GM12864 (cell line): ENCODE measurements at regions not wholly inside any gene's neighbourhood (a gene's known extent, or its start where the extent isn't known, plus 50 kb on each side); places are given as distances from the start of the nearest gene placed in this dataset.

ENCODE experiments used
- DNase-seq: peaks from one replicate; pipeline ENCODE4 v3.0.0-alpha.2; 2011; ENCODE audit warnings: low read depth
- H3K4me3 ChIP-seq: 2 replicates; pipeline ENCODE4 v1.5.1; 2011; ENCODE audit warnings: mild to moderate bottlenecking, low read depth, low read length, control low read depth
- CTCF ChIP-seq: IDR thresholded peaks from 2 replicates; pipeline ENCODE4 v1.5.1; 2011; ENCODE audit warnings: low read depth, mild to moderate bottlenecking, moderate library complexity, low read length, control low read depth, inconsistent platforms; ENCODE audit errors: missing control alignments

- DNase-seq: no peak
- no peak for TF ChIP-seq CTCF
- no peak overlapping the region for H3K4me3 ChIP-seq
These were observed 773.5 kb upstream of the EEF2KMT start for GRCh38 chr16:5870886-5871691.

DNA sequence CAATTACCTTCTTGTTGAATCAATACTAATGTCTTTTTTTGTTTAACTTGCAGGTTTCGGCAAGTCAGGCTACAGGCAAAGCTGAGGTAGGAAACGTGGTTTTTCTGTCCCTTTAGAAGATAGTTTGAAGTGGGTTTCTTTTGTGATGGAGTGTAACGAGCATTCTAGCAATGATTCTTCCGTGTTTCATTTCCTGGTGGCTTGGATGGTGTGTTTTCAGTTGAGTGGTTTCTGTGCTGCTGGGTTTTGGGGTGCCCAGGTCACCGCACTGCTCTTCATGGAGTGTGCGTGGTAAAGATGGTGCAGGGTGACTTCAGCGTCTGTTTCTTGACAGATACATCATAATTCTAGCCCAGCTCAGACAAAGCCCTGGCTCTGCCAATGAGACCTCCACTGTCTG, 769.7 kb upstream of the EEF2KMT start:
- no peak overlapping the region for H3K4me3 ChIP-seq
- no peak for TF ChIP-seq CTCF
- DNase-seq: no peak

DNA sequence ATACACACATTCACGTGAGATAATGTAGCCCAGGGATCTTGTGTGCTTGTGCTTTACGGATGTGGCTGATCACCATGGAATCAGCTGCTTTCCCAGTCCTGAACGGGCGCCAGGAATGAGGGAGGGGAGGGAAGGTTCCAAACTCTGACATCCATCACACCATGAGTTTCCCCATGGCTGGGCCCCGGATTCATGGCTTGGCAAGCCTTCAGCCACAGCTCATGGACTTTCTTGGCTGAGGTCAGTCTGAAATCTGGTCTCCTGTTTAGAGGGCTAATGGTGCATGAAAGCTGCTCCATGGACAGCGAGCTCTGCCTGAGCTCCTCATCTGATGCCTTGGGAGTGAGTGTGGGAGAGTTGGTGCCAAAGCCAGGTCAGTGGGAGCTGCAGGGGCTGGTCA, 767.6 kb upstream of the EEF2KMT start:
- DNase-seq: no peak
- no peak for TF ChIP-seq CTCF

DNA sequence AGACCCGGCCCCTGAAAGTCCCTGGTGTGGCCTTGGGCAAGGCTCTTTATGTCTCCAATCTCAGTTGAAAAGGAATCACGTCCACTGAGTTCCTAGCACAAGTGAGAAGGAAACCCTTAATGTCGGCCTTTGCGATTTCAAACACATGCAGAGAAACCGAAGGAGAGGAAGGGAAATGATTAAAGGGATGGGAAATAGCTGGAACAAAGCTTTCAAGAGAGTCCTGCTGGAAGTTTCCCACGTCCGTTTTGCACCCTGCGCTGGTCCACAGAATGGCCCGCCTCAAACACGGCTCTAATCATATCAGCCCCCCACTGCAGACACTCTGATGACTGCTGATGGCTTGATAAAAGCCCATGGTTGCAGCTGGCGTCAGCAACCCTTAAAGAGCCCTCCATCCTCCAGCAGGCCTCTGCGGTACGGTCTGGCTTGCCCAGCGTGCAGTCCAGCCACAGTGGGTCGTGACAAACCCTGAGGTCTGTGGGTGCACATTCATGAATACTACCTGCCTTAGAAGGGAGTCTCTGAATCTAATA, 765.5 kb upstream of the EEF2KMT start:
- TF ChIP-seq CTCF: no peak
- H3K4me3 ChIP-seq: no peak overlapping the region
- DNase-seq: no peak

More for the DNA sequence above, 767.6 kb upstream of the EEF2KMT start:
- H3K4me3 ChIP-seq: no peak overlapping the region

DNA sequence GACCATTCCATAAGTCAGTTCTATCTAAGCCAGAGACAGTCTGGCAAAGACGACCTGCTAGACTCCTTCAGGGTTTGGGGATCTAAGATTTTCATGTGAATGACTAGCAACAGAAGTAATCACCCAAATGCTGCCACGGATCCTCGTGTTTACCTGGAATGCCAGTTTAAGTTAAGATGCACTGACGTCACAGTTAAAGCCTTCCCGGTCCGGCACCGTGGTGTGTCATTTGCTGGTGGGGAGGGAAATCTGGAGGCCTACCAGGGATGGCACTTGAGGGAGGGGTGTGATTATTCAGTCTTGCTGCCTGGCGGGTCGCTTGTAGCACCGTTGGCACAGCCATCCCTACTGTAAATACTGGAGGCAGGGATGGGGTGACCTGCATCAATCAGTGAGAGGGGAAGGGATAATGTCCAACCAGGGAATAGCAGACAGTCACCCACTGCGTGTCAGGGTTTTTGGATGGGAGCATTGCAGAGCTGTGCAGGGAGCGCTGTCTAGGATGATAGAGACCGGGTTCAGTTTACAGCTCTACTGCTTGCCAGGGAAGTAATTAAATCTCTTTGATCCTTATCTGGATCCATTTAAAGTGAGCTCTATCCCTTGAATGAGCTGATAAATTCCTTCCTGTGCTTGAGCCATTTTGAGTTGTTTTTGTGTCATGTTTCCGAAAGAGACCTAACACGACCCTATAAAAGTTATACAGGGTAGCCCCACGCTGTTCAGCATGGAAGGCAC, 764.7 kb upstream of the EEF2KMT start:
- no peak for TF ChIP-seq CTCF
- no peak overlapping the region for H3K4me3 ChIP-seq
- DNase-seq: no peak

DNA sequence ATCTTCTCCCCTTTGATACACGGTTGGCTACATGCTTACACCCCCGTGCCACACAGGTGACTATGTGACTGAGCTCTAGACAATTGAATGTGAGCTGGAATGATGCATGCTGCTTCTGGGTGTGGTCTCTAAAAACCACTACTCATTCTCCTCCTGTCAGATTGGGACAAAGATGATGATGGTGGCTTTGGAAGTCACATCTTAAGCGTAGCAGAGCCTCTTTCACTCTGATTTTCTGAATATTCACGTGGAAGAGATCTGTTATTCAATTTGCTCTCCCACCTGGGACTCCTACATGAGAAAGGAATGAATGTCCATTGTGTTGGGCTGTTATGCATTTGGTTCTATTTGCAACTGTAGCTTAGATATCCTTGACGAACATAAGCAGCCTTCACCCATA, 763.6 kb upstream of the EEF2KMT start:
- DNase-seq: no peak
- TF ChIP-seq CTCF: no peak
- H3K4me3 ChIP-seq: no peak overlapping the region
